Smooth muscle cell of the brain vasculature (primary cell): ENCODE measurements at regions not wholly inside any gene's neighbourhood (a gene's known extent, or its start where the extent isn't known, plus 50 kb on each side); places are given as distances from the start of the nearest gene placed in this dataset.

Source experiments
- DNase-seq: peaks from one replicate; pipeline ENCODE4 v3.0.0-alpha.2; 2012; ENCODE audit warnings: low read depth, low spot score

GRCh38 chr6:15735567-15736265 lies 72.9 kb upstream of the DTNBP1 start:
- DNase-seq = no peak

GRCh38 chr6:15734118-15734897 lies 71.5 kb upstream of the DTNBP1 start:
- DNase-seq = no peak

- no peak for DNase-seq
Observed at GRCh38 chr6:15730922-15731321, 68.1 kb upstream of the DTNBP1 start.

GRCh38 chr6:15730442-15730841 lies 67.6 kb upstream of the DTNBP1 start:
- no peak for DNase-seq

GRCh38 chr6:15722731-15723130 lies 59.9 kb upstream of the DTNBP1 start:
- no peak for DNase-seq

- DNase-seq = no peak
Observed at GRCh38 chr6:15716889-15717288, 54.1 kb upstream of the DTNBP1 start.

GRCh38 chr6:15715851-15716250 lies 53.0 kb upstream of the DTNBP1 start:
- DNase-seq = no peak

GRCh38 chr6:15715060-15715459 lies 52.2 kb upstream of the DTNBP1 start:
- no peak for DNase-seq

- DNase-seq = no peak
Observed at GRCh38 chr6:15714658-15715057, 51.8 kb upstream of the DTNBP1 start.

GRCh38 chr6:15713325-15713724 lies 50.5 kb upstream of the DTNBP1 start:
- DNase-seq = no peak

GRCh38 chr6:15712797-15713196 lies 50.0 kb upstream of the DTNBP1 start:
- DNase-seq = no peak
